MM.1S (cell line): ENCODE measurements at regions not wholly inside any gene's neighbourhood (a gene's known extent, or its start where the extent isn't known, plus 50 kb on each side); places are given as distances from the start of the nearest gene placed in this dataset.

Source experiments
- CTCF ChIP-seq: fragments of 300-600 bp; sonication (generic); IDR thresholded peaks from 2 replicates; pipeline ENCODE4 v1.5.1; 2016; ENCODE audit warnings: antibody characterized with exemption, low read length, mixed read lengths
- EZH2 ChIP-seq: fragments of 300-600 bp; sonication (generic); optimal IDR thresholded peaks from 2 replicates; pipeline ENCODE3; 2017; ENCODE audit warnings: low read depth, mild to moderate bottlenecking, antibody characterized with exemption, low read length, mixed read lengths
- EZH2phosphoT487 ChIP-seq: fragments of 300-600 bp; sonication (generic); IDR thresholded peaks from 2 replicates; pipeline ENCODE4 v1.6.1; 2018; ENCODE audit warnings: antibody characterized with exemption, low read length

- TF ChIP-seq CTCF (no peak), EZH2phosphoT487 (no peak), EZH2 (no peak)
Observed at GRCh38 chr13:79680485-79680884, 199.5 kb downstream of the NDFIP2 start.
